HL-60 (cell line): ENCODE measurements at regions not wholly inside any gene's neighbourhood (a gene's known extent, or its start where the extent isn't known, plus 50 kb on each side); places are given as distances from the start of the nearest gene placed in this dataset.

ENCODE experiments used
- DNase-seq, 2 experiments: peaks; one replicate each; pipeline ENCODE4 v3.0.0-alpha.2; 2010 to 2020; ENCODE audit warnings: low read depth in 1 of 2, low spot score in 1 of 2
- H3K27ac ChIP-seq: fragments of 250-450 bp; sonication (Bioruptor Pico); replicated peaks from 2 replicates; pipeline ENCODE4 v1.5.1; 2020; ENCODE audit warnings: mild to moderate bottlenecking, moderate library complexity
- H3K27me3 ChIP-seq: fragments of 250-450 bp; sonication (Bioruptor Pico); 2 replicates; pipeline ENCODE4 v1.5.1; 2021; ENCODE audit warnings: mild to moderate bottlenecking, moderate library complexity; ENCODE audit not compliant: insufficient read depth, poor library complexity, severe bottlenecking
- H3K4me3 ChIP-seq: replicated peaks from 2 replicates; pipeline ENCODE4 v1.5.1; 2011; ENCODE audit warnings: mild to moderate bottlenecking, control low read depth, low read length; ENCODE audit not compliant: insufficient read depth
- GABPA ChIP-seq: IDR thresholded peaks from 2 replicates; pipeline ENCODE4 v1.6.1; 2012; ENCODE audit warnings: low read depth
- POLR2AphosphoS5 ChIP-seq: IDR thresholded peaks from 2 replicates; pipeline ENCODE4 v1.6.1; 2012; ENCODE audit warnings: low read depth
- SPI1 ChIP-seq: IDR thresholded peaks from 2 replicates; pipeline ENCODE4 v1.6.1; 2012; ENCODE audit warnings: low read depth, mild to moderate bottlenecking, borderline replicate concordance
- TF ChIP-seq, protein P1 (sequence below): IDR thresholded peaks from one replicate; pipeline ENCODE4 v1.5.1; 2011; ENCODE audit warnings: low read length, control low read depth, inconsistent platforms; ENCODE audit not compliant: insufficient read depth
- TF ChIP-seq, protein P2 (sequence below): IDR thresholded peaks from 2 replicates; pipeline ENCODE4 v1.6.1; 2012; ENCODE audit warnings: low read depth; ENCODE audit not compliant: insufficient replicate concordance

DNA sequence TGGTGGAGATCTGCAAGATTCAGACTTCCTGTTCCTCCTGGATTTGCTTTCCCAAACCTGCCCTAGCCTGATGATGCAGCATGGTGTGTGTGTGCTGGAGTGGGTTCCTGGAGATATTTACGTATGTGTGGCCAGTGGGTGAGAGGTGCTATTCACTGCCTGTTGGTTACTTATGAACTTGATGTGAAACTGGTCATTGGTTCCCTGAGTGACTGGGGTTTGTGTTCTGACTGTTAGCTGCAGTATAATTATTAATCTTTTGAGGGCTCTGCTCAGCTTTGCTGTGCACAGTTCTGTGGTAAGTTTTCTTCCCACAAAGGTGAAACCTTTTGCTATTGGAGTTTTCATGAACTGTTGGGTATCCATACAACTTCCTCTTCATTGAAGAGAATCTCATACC lies 541.8 kb upstream of the FBXO33 start:
- H3K27ac ChIP-seq: no peak overlapping the region
- no peaks in the 10 kb centered on the region for H3K27me3 ChIP-seq
- no peak for DNase-seq
- TF ChIP-seq SPI1: no peak
- TF ChIP-seq, protein P1, sequence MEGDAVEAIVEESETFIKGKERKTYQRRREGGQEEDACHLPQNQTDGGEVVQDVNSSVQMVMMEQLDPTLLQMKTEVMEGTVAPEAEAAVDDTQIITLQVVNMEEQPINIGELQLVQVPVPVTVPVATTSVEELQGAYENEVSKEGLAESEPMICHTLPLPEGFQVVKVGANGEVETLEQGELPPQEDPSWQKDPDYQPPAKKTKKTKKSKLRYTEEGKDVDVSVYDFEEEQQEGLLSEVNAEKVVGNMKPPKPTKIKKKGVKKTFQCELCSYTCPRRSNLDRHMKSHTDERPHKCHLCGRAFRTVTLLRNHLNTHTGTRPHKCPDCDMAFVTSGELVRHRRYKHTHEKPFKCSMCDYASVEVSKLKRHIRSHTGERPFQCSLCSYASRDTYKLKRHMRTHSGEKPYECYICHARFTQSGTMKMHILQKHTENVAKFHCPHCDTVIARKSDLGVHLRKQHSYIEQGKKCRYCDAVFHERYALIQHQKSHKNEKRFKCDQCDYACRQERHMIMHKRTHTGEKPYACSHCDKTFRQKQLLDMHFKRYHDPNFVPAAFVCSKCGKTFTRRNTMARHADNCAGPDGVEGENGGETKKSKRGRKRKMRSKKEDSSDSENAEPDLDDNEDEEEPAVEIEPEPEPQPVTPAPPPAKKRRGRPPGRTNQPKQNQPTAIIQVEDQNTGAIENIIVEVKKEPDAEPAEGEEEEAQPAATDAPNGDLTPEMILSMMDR: no peak
- TF ChIP-seq GABPA: no peak
- TF ChIP-seq, protein P2, sequence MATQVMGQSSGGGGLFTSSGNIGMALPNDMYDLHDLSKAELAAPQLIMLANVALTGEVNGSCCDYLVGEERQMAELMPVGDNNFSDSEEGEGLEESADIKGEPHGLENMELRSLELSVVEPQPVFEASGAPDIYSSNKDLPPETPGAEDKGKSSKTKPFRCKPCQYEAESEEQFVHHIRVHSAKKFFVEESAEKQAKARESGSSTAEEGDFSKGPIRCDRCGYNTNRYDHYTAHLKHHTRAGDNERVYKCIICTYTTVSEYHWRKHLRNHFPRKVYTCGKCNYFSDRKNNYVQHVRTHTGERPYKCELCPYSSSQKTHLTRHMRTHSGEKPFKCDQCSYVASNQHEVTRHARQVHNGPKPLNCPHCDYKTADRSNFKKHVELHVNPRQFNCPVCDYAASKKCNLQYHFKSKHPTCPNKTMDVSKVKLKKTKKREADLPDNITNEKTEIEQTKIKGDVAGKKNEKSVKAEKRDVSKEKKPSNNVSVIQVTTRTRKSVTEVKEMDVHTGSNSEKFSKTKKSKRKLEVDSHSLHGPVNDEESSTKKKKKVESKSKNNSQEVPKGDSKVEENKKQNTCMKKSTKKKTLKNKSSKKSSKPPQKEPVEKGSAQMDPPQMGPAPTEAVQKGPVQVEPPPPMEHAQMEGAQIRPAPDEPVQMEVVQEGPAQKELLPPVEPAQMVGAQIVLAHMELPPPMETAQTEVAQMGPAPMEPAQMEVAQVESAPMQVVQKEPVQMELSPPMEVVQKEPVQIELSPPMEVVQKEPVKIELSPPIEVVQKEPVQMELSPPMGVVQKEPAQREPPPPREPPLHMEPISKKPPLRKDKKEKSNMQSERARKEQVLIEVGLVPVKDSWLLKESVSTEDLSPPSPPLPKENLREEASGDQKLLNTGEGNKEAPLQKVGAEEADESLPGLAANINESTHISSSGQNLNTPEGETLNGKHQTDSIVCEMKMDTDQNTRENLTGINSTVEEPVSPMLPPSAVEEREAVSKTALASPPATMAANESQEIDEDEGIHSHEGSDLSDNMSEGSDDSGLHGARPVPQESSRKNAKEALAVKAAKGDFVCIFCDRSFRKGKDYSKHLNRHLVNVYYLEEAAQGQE: no peak
- no peak for TF ChIP-seq POLR2AphosphoS5
- H3K4me3 ChIP-seq: no peak overlapping the region

DNA sequence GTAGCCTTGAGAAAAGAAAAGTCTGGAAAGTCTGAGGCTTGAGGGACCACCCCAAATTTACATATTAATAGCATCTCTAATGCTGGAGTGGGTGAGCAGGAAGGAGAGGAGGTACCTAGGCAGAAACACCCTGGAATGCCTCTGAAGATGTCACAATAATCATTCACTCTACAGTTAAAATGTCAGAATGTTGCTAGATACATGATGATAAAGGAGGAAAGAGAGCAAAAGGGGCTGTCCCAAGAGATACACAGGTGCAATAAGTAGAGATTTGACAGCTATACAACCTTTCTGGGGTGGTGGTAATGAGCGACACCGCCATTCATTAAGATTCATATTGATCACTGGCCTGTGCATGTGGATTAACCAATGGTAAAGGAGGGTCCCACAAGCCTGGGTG lies 540.5 kb upstream of the FBXO33 start:
- no peaks in the 10 kb centered on the region for H3K27me3 ChIP-seq
- no peak for DNase-seq
- no peak overlapping the region for H3K4me3 ChIP-seq
- H3K27ac ChIP-seq: no peak overlapping the region
- TF ChIP-seq POLR2AphosphoS5: no peak
- TF ChIP-seq SPI1: no peak
- TF ChIP-seq GABPA: no peak
- TF ChIP-seq, protein P1: no peak
- TF ChIP-seq, protein P2: no peak

DNA sequence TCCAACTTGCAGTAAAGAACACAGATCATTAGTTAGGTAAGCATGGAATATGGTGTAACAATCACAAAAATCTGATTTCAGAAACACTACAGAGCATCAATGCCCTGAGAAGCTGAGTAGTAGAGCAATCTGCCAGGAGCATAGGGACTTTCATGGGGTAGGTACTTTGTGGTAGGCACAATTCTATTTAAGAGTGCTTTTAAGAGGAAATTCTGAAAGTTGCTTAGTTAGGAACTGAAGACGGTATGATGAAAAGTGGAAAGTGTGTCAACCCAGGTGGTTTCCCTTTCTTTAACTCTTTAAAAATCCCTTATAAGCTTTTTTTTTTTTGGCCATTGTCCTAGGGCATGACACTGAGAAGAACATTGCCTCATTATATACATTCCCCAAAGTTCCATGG lies 535.7 kb upstream of the FBXO33 start:
- Histone ChIP-seq H3K4me3 (no peak overlapping the region), H3K27me3 (no peaks in the 10 kb centered on the region), H3K27ac (no peak overlapping the region)
- TF ChIP-seq GABPA (no peak), SPI1 (no peak), POLR2AphosphoS5 (no peak)
- TF ChIP-seq, protein P1: no peak
- TF ChIP-seq, protein P2: no peak
- no peak for DNase-seq
